ENCODE measurements at regions not wholly inside any gene's neighbourhood (a gene's known extent, or its start where the extent isn't known, plus 50 kb on each side); places are given as distances from the start of the nearest gene placed in this dataset.

GRCh38 chr2:42890791-42891355 lies 98.5 kb upstream of the HAAO start:
- FAIRE-seq (no peak), DNase-seq (ENCODE audit: insufficient read length, low spot score) (no peak)

GRCh38 chr2:42888321-42889245 lies 96.2 kb upstream of the HAAO start:
- FAIRE-seq (no peak), DNase-seq (ENCODE audit: insufficient read length, low spot score) (no peak)

- FAIRE-seq = no peak
- no peak for DNase-seq (ENCODE audit: insufficient read length, low spot score)
These were observed 94.5 kb upstream of the HAAO start for GRCh38 chr2:42886921-42887320.

- FAIRE-seq (no peak), DNase-seq (ENCODE audit: insufficient read length, low spot score) (no peak)
These were observed 90.4 kb upstream of the HAAO start for GRCh38 chr2:42882756-42883155.

- no peak for DNase-seq (ENCODE audit: insufficient read length, low spot score)
- no peak for FAIRE-seq
These were observed 89.3 kb upstream of the HAAO start for GRCh38 chr2:42881732-42882131.

- FAIRE-seq (no peak), DNase-seq (ENCODE audit: insufficient read length, low spot score) (no peak)
These were observed 88.6 kb upstream of the HAAO start for GRCh38 chr2:42880738-42881690.

GRCh38 chr2:42879913-42880737 lies 87.7 kb upstream of the HAAO start:
- DNase-seq (ENCODE audit: insufficient read length, low spot score) (no peak), FAIRE-seq (no peak)

- DNase-seq (ENCODE audit: insufficient read length, low spot score) (no peak), FAIRE-seq (no peak)
These were observed 86.8 kb upstream of the HAAO start for GRCh38 chr2:42879121-42879705.

- DNase-seq (ENCODE audit: insufficient read length, low spot score) (no peak), FAIRE-seq (no peak)
These were observed 86.2 kb upstream of the HAAO start for GRCh38 chr2:42878581-42878980.

- FAIRE-seq (no peak), DNase-seq (ENCODE audit: insufficient read length, low spot score) (no peak)
These were observed 85.6 kb upstream of the HAAO start for GRCh38 chr2:42877936-42878335.

- FAIRE-seq (no peak), DNase-seq (ENCODE audit: insufficient read length, low spot score) (no peak)
These were observed 85.1 kb upstream of the HAAO start for GRCh38 chr2:42877511-42877910.

- FAIRE-seq = no peak
These were observed 84.0 kb upstream of the HAAO start for GRCh38 chr2:42876326-42876751.

GRCh38 chr2:42875880-42876279 lies 83.5 kb upstream of the HAAO start:
- FAIRE-seq = no peak
- no peak for DNase-seq (ENCODE audit: insufficient read length, low spot score)

More at GRCh38 chr2:42876326-42876751, 84.0 kb upstream of the HAAO start:
- DNase-seq (ENCODE audit: insufficient read length, low spot score) = no peak

GRCh38 chr2:42874949-42875801 lies 82.8 kb upstream of the HAAO start:
- DNase-seq (ENCODE audit: insufficient read length, low spot score) (no peak), FAIRE-seq (no peak)

GRCh38 chr2:42872721-42873120 lies 80.3 kb upstream of the HAAO start:
- DNase-seq (ENCODE audit: insufficient read length, low spot score) (no peak), FAIRE-seq (no peak)

- no peak for FAIRE-seq
- no peak for DNase-seq (ENCODE audit: insufficient read length, low spot score)
These were observed 79.0 kb upstream of the HAAO start for GRCh38 chr2:42871372-42871771.

- no peak for FAIRE-seq
- no peak for DNase-seq (ENCODE audit: insufficient read length, low spot score)
These were observed 76.5 kb upstream of the HAAO start for GRCh38 chr2:42868874-42869273.

GRCh38 chr2:42868096-42868495 lies 75.7 kb upstream of the HAAO start:
- FAIRE-seq = no peak
- no peak for DNase-seq (ENCODE audit: insufficient read length, low spot score)
